ENCODE measurements at regions not wholly inside any gene's neighbourhood (a gene's known extent, or its start where the extent isn't known, plus 50 kb on each side); places are given as distances from the start of the nearest gene placed in this dataset.

- no peak for TF ChIP-seq EZH2phosphoT487 (IDR thresholded peaks at IDR 0.05; ENCODE audit: low read depth)
- TF ChIP-seq, protein P1, sequence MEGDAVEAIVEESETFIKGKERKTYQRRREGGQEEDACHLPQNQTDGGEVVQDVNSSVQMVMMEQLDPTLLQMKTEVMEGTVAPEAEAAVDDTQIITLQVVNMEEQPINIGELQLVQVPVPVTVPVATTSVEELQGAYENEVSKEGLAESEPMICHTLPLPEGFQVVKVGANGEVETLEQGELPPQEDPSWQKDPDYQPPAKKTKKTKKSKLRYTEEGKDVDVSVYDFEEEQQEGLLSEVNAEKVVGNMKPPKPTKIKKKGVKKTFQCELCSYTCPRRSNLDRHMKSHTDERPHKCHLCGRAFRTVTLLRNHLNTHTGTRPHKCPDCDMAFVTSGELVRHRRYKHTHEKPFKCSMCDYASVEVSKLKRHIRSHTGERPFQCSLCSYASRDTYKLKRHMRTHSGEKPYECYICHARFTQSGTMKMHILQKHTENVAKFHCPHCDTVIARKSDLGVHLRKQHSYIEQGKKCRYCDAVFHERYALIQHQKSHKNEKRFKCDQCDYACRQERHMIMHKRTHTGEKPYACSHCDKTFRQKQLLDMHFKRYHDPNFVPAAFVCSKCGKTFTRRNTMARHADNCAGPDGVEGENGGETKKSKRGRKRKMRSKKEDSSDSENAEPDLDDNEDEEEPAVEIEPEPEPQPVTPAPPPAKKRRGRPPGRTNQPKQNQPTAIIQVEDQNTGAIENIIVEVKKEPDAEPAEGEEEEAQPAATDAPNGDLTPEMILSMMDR (IDR thresholded peaks at IDR 0.05; ENCODE audit: low read depth, low read length): no peak
These were observed 126.4 kb upstream of the FAT3 start for GRCh38 chr11:92098172-92098571.
